ENCODE measurements at regions not wholly inside any gene's neighbourhood (a gene's known extent, or its start where the extent isn't known, plus 50 kb on each side); places are given as distances from the start of the nearest gene placed in this dataset.

- Histone ChIP-seq H3K79me2 (ENCODE audit: insufficient read depth, low read length) (no peaks in the 10 kb centered on the region), H4K20me1 (ENCODE audit: insufficient read depth, low read length) (no peaks in the 10 kb centered on the region), H3K4me1 (ENCODE audit: insufficient read depth, low read length) (no peaks in the 10 kb centered on the region), H3K9me3 (ENCODE audit: insufficient read depth, low read length, severe bottlenecking) (no peaks in the 10 kb centered on the region), H3K9ac (ENCODE audit: low read depth, low read length) (no peak overlapping the region), H3K4me2 (ENCODE audit: insufficient read depth, low read length) (no peak overlapping the region), H3K27me3 (ENCODE audit: insufficient read depth, low read length, poor library complexity) (no peaks in the 10 kb centered on the region), H3K4me3 (ENCODE audit: low read depth in 1 of 2, low read length in 2 of 2) (no peak overlapping the region), H3K27ac (ENCODE audit: low read length) (no peak overlapping the region), H3K36me3 (ENCODE audit: insufficient read depth, low read length) (no peaks in the 10 kb centered on the region), H2AFZ (ENCODE audit: low read depth, low read length) (no peak overlapping the region)
- DNase-seq = no peak
- no peak for ATAC-seq (ENCODE audit: insufficient read depth, low read depth)
- TF ChIP-seq, protein P1, sequence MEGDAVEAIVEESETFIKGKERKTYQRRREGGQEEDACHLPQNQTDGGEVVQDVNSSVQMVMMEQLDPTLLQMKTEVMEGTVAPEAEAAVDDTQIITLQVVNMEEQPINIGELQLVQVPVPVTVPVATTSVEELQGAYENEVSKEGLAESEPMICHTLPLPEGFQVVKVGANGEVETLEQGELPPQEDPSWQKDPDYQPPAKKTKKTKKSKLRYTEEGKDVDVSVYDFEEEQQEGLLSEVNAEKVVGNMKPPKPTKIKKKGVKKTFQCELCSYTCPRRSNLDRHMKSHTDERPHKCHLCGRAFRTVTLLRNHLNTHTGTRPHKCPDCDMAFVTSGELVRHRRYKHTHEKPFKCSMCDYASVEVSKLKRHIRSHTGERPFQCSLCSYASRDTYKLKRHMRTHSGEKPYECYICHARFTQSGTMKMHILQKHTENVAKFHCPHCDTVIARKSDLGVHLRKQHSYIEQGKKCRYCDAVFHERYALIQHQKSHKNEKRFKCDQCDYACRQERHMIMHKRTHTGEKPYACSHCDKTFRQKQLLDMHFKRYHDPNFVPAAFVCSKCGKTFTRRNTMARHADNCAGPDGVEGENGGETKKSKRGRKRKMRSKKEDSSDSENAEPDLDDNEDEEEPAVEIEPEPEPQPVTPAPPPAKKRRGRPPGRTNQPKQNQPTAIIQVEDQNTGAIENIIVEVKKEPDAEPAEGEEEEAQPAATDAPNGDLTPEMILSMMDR (IDR thresholded peaks at IDR 0.05; ENCODE audit: borderline replicate concordance, extremely low read depth, low read length, poor library complexity, severe bottlenecking) = no peak
- no peak for TF ChIP-seq EZH2 (IDR thresholded peaks at IDR 0.05; ENCODE audit: borderline replicate concordance, low read depth, low read length, severe bottlenecking)
These were observed 1130.2 kb downstream of the DSC3 start for GRCh38 chr18:29912351-29912750.

GRCh38 chr18:29892960-29893558, 1149.5 kb downstream of the DSC3 start:
- H3K27me3 ChIP-seq (ENCODE audit: insufficient read depth, low read length, poor library complexity) = no peaks in the 10 kb centered on the region
- no peaks in the 10 kb centered on the region for H3K9me3 ChIP-seq (ENCODE audit: insufficient read depth, low read length, severe bottlenecking)
- no peak overlapping the region for H3K9ac ChIP-seq (ENCODE audit: low read depth, low read length)
- TF ChIP-seq, protein P1 (IDR thresholded peaks at IDR 0.05; ENCODE audit: borderline replicate concordance, extremely low read depth, low read length, poor library complexity, severe bottlenecking) = peak; percentile 50
- no peak for TF ChIP-seq EZH2 (IDR thresholded peaks at IDR 0.05; ENCODE audit: borderline replicate concordance, low read depth, low read length, severe bottlenecking)
- H3K27ac ChIP-seq (ENCODE audit: low read length) = no peak overlapping the region
- no peak overlapping the region for H3K4me2 ChIP-seq (ENCODE audit: insufficient read depth, low read length)
- DNase-seq (no peak), ATAC-seq (ENCODE audit: insufficient read depth, low read depth) (no peak)
- no peak overlapping the region for H2AFZ ChIP-seq (ENCODE audit: low read depth, low read length)
- no peak overlapping the region for H3K4me3 ChIP-seq (ENCODE audit: low read depth in 1 of 2, low read length in 2 of 2)
- no peaks in the 10 kb centered on the region for H3K4me1 ChIP-seq (ENCODE audit: insufficient read depth, low read length)
- H4K20me1 ChIP-seq (ENCODE audit: insufficient read depth, low read length) = no peaks in the 10 kb centered on the region
- H3K79me2 ChIP-seq (ENCODE audit: insufficient read depth, low read length) = no peaks in the 10 kb centered on the region
- no peaks in the 10 kb centered on the region for H3K36me3 ChIP-seq (ENCODE audit: insufficient read depth, low read length)

DNA sequence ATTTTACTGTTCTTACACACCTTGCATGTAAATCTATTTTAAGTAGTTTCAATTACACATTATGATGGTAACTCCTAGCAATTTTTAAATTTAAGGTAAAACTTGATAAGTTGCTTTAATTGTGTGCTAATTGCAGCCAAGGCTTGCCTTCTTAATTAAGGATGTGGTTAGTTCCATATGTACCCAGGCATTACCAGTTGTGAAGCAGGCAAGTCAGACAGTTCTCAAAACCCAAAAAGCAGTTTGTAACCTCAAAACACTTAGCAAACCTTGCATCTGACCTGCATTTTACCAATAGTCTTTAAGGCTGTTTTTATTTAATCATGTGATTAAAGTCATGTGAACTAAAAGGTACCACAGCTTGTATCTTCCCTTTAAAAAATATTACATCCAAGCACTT, 1159.4 kb downstream of the DSC3 start:
- ATAC-seq (ENCODE audit: insufficient read depth, low read depth) (peak; percentile 62), DNase-seq (no peak)
- Histone ChIP-seq H3K27ac (ENCODE audit: low read length) (no peak overlapping the region), H2AFZ (ENCODE audit: low read depth, low read length) (no peak overlapping the region), H3K36me3 (ENCODE audit: insufficient read depth, low read length) (no peaks in the 10 kb centered on the region), H4K20me1 (ENCODE audit: insufficient read depth, low read length) (no peaks in the 10 kb centered on the region), H3K4me3 (ENCODE audit: low read depth in 1 of 2, low read length in 2 of 2) (no peak overlapping the region), H3K9ac (ENCODE audit: low read depth, low read length) (no peak overlapping the region), H3K4me2 (ENCODE audit: insufficient read depth, low read length) (no peak overlapping the region), H3K4me1 (ENCODE audit: insufficient read depth, low read length) (0 out of 2 replicates have a peak, but pooled peaks cover 4% of the 10 kb centered on the region), H3K27me3 (ENCODE audit: insufficient read depth, low read length, poor library complexity) (no peaks in the 10 kb centered on the region), H3K79me2 (ENCODE audit: insufficient read depth, low read length) (no peaks in the 10 kb centered on the region), H3K9me3 (ENCODE audit: insufficient read depth, low read length, severe bottlenecking) (no peaks in the 10 kb centered on the region)
- TF ChIP-seq, protein P1 (IDR thresholded peaks at IDR 0.05; ENCODE audit: borderline replicate concordance, extremely low read depth, low read length, poor library complexity, severe bottlenecking) = no peak
- TF ChIP-seq EZH2 (IDR thresholded peaks at IDR 0.05; ENCODE audit: borderline replicate concordance, low read depth, low read length, severe bottlenecking) = no peak
